ENCODE measurements at regions not wholly inside any gene's neighbourhood (a gene's known extent, or its start where the extent isn't known, plus 50 kb on each side); places are given as distances from the start of the nearest gene placed in this dataset.
A peak's percentile ranks its signal among the peaks of the same experiment; 100 is the strongest.

DNA sequence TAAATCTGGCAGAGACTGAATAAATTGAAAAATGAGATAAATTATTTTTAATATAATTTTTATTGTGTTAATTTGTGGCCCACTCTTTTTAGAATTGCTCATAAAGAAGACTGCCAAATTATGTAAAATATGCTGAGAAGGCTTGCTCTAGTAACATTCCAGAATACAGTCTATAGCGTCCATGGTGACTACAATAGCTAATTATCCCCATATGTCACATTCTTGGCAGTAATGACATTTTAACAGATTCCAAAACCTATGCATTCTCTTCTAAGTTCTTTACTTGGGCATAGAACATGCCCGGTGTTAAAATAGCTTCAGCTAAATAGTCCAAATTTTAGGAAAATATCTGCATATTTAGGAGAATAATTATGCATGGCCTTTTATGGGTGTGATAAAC is 697.0 kb upstream of the SEMA6A start:
- 77 to 95% (median 92%) methylated on average over 2 of the region's 2 CpGs for WGBS, 5 donors

DNA sequence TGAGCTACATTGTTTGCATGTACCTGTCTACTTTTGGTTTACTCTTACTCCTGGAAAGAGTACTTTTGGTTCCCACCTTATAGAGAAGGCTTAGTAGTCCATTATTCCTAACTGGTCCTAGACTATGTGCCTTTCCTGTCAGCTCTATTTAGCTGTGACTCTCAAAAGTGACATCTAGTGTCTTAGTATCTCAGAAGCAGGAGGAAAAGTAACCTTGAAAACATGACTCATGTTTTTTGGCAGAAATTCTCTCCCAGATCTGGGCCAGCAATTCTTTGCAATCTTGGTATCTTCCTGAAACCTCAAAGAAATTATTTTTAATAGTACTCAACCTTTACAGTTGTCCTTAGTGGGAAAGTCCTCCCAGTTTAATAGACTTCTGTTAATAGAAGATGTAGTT is 691.7 kb upstream of the SEMA6A start:
- Histone ChIP-seq H3K9me3 (peaks cover 0 to 10% (median 0%) of the 10 kb centered on the region in 4 donors), H3K36me3 (no peaks in the 10 kb centered on the region), H3K4me1 (no peaks in the 10 kb centered on the region), H3K27ac (no peak overlapping the region), H3K4me3 (no peak overlapping the region), H3K27me3 (no peaks in the 10 kb centered on the region)
- DNase-seq = no peak
- intact Hi-C loops (cut with DNase I; ENCODE audit: low total_unique reads) = no loop called here
- TF ChIP-seq EP300 (IDR thresholded peaks at IDR 0.05) = no peak
- no peak for TF ChIP-seq POLR2AphosphoS5 (IDR thresholded peaks at IDR 0.05)
- TF ChIP-seq, protein P1, sequence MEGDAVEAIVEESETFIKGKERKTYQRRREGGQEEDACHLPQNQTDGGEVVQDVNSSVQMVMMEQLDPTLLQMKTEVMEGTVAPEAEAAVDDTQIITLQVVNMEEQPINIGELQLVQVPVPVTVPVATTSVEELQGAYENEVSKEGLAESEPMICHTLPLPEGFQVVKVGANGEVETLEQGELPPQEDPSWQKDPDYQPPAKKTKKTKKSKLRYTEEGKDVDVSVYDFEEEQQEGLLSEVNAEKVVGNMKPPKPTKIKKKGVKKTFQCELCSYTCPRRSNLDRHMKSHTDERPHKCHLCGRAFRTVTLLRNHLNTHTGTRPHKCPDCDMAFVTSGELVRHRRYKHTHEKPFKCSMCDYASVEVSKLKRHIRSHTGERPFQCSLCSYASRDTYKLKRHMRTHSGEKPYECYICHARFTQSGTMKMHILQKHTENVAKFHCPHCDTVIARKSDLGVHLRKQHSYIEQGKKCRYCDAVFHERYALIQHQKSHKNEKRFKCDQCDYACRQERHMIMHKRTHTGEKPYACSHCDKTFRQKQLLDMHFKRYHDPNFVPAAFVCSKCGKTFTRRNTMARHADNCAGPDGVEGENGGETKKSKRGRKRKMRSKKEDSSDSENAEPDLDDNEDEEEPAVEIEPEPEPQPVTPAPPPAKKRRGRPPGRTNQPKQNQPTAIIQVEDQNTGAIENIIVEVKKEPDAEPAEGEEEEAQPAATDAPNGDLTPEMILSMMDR (IDR thresholded peaks at IDR 0.05) = no peak
- no peak for TF ChIP-seq POLR2A (IDR thresholded peaks at IDR 0.05)

More for the DNA sequence above, 697.0 kb upstream of the SEMA6A start:
- H3K27ac ChIP-seq = no peak overlapping the region
- no peak overlapping the region for H3K4me3 ChIP-seq
- no peak for TF ChIP-seq POLR2AphosphoS5 (IDR thresholded peaks at IDR 0.05)
- TF ChIP-seq EP300 (IDR thresholded peaks at IDR 0.05) = no peak
- no peak for TF ChIP-seq POLR2A (IDR thresholded peaks at IDR 0.05)
- TF ChIP-seq, protein P1 (IDR thresholded peaks at IDR 0.05) = no peak
- H3K27me3 ChIP-seq = no peaks in the 10 kb centered on the region
- DNase-seq = no peak
- no peaks in the 10 kb centered on the region for H3K4me1 ChIP-seq
- no peaks in the 10 kb centered on the region for H3K36me3 ChIP-seq
- peaks cover 0 to 7% (median 3%) of the 10 kb centered on the region in 4 donors for H3K9me3 ChIP-seq
- intact Hi-C loops (cut with DNase I; ENCODE audit: low total_unique reads) = no loop called here

DNA sequence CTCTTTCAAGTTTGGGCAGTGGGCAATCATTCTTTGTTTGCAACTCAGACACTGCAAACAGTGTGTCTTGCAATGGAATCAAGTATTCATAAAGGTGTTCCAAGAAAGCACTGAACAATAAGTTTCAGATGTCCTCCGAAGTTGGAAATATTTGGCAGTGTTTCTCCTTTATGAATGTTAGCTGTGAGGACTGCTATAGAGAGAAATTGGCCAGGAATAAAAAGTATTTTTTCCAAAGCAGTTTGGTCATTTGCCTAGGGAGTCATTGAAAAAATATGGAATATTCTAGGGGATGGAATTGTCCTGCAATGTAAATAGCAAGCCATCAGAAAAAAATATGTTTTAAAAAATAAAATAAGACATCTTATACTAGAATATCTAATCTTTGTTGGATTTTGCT is 688.6 kb upstream of the SEMA6A start:
- no peaks in the 10 kb centered on the region for H3K27me3 ChIP-seq
- H3K9me3 ChIP-seq = peaks cover 0 to 10% (median 0%) of the 10 kb centered on the region in 4 donors
- H3K27ac ChIP-seq = no peak overlapping the region
- intact Hi-C loops (cut with DNase I; ENCODE audit: low total_unique reads) = no loop called here
- DNase-seq = peak in 1 of 2 donors; percentile 8
- TF ChIP-seq, protein P1 (IDR thresholded peaks at IDR 0.05) = no peak
- 51 to 73% (median 66%) methylated on average over 1 of the region's 1 CpG for WGBS, 5 donors
- no peaks in the 10 kb centered on the region for H3K4me1 ChIP-seq
- H3K36me3 ChIP-seq = no peaks in the 10 kb centered on the region
- no peak overlapping the region for H3K4me3 ChIP-seq

DNA sequence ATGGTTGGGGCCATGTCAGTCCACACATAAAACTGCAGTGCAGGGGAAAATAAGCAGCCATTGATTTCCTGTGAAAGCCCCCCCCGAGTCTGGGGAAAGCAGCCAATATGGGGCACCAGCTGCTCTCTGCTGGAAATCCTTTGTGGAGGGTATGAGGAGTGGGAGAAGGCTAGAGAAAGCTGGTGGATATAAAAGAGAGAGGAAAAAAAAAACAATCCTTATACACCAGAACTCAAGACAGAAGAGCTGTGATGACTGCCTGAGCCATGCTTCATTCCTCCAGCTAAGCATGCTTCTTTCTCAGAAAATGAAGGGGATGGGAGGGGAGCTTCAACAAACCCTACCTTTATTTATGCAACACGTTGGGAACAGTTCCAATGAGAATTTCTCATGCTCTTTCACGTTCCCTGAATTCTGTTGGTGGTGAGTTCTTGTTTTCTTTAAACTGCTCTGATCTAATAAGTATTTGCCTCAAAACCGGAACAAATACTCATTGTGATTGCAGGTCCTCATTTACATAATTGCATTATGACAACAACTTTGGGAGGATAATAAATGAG is 688.0 kb upstream of the SEMA6A start:
- Histone ChIP-seq H3K9me3 (peaks cover 0 to 10% (median 0%) of the 10 kb centered on the region in 4 donors), H3K27me3 (no peaks in the 10 kb centered on the region), H3K4me1 (no peaks in the 10 kb centered on the region), H3K4me3 (no peak overlapping the region), H3K27ac (no peak overlapping the region), H3K36me3 (no peaks in the 10 kb centered on the region)
- intact Hi-C loops (cut with DNase I; ENCODE audit: low total_unique reads) = no loop called here
- DNase-seq = peak in 1 of 2 donors; percentile 18
- 48 to 62% (median 52%) methylated on average over 4 of the region's 4 CpGs for WGBS, 5 donors
- no peak for TF ChIP-seq POLR2A (IDR thresholded peaks at IDR 0.05)
- TF ChIP-seq POLR2AphosphoS5 (IDR thresholded peaks at IDR 0.05) = no peak
- TF ChIP-seq, protein P1 (IDR thresholded peaks at IDR 0.05) = no peak
- no peak for TF ChIP-seq EP300 (IDR thresholded peaks at IDR 0.05)
